ENCODE measurements at regions not wholly inside any gene's neighbourhood (a gene's known extent, or its start where the extent isn't known, plus 50 kb on each side); places are given as distances from the start of the nearest gene placed in this dataset.

DNA sequence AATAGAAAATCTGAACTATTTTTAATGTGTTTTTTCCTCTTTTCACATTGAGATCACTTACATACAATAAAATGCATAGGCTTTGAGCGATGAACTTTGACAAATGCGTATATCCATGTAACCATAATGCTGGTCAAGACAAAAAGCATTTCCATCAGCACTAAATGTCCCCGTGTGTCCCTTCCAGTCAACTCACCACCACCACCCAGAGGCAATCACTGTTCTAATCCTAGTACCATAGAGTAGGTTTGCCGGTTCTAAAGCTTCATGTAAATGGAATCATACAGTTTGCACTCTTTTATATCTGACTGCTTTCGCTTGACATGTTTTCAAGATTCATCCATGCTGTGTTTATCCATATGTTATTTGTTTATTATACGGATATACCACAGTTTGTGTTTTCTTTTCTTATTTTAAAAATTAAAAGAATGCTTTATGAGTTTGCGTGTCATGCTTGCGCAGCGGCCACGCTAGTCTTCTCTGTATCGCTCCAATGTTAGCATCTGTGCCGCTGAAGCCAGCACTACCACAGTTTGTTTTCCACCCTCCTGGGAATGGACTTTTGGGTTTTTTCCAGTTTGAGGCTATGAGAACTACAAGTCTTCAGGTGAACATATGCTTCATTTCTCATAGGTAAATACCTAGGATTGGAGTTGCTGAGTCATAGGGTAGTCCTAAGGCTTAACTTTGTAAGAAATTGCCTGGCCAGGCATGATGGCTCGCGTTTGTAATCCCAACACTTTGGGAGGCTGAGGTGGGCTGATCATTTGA is 197.5 kb upstream of the CHAC2 start:
- Histone ChIP-seq H3K9me3 (no peaks in the 10 kb centered on the region), H3K36me3 (no peaks in the 10 kb centered on the region), H3K27me3 (ENCODE audit: low read depth) (no peaks in the 10 kb centered on the region), H3K4me1 (no peaks in the 10 kb centered on the region), H3K27ac (no peak overlapping the region), H3K4me3 (no peak overlapping the region)
- ATAC-seq (no peak), DNase-seq (no peak)
- TF ChIP-seq, protein P1, sequence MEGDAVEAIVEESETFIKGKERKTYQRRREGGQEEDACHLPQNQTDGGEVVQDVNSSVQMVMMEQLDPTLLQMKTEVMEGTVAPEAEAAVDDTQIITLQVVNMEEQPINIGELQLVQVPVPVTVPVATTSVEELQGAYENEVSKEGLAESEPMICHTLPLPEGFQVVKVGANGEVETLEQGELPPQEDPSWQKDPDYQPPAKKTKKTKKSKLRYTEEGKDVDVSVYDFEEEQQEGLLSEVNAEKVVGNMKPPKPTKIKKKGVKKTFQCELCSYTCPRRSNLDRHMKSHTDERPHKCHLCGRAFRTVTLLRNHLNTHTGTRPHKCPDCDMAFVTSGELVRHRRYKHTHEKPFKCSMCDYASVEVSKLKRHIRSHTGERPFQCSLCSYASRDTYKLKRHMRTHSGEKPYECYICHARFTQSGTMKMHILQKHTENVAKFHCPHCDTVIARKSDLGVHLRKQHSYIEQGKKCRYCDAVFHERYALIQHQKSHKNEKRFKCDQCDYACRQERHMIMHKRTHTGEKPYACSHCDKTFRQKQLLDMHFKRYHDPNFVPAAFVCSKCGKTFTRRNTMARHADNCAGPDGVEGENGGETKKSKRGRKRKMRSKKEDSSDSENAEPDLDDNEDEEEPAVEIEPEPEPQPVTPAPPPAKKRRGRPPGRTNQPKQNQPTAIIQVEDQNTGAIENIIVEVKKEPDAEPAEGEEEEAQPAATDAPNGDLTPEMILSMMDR (IDR thresholded peaks at IDR 0.05) = no peak
- intact Hi-C loops (cut with DNase I) = no loop called here

DNA sequence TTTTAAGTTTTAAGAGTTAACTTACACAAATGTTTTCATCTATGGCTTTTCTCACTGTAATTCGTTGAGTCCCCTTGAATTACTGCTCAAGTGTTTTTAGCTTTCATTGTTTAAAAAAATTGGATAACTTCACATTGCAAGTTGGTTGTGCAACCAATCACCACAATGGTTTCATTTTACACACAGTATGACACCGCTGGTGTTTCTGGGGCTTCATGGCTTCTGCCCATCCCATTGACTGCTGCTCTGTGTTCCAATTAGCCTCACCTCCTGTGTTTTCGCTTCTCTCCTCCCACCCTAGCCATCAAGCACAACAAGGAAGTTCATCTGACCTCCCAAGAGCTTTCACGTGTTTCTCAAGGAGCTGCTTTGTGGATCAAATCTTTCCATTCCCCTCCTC is 199.1 kb upstream of the CHAC2 start:
- TF ChIP-seq, protein P1 (IDR thresholded peaks at IDR 0.05) = no peak
- Histone ChIP-seq H3K9me3 (no peaks in the 10 kb centered on the region), H3K27me3 (ENCODE audit: low read depth) (no peaks in the 10 kb centered on the region), H3K27ac (no peak overlapping the region), H3K36me3 (no peaks in the 10 kb centered on the region), H3K4me3 (no peak overlapping the region), H3K4me1 (no peaks in the 10 kb centered on the region)
- intact Hi-C loops (cut with DNase I) = no loop called here
- ATAC-seq = peak; percentile 37 to 59
- DNase-seq = no peak

DNA sequence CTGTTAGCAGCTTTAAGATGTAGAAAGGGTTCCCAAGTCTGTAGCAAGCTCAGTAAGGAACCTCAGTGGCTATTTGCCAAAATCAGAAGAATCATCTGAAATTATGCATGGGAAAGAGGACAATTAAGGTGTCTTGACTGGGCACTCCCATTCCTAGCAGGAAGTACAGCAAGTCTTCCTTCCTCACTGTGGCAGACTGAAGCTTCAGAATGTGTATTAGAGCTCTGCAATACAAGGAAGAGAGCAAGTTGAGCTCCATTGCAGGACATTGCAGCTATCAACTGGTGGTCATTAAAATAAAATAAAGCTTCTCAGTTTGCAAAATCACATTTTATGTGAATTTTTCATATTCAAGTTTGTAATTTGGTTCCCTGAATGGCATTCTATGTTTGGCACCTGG is 200.5 kb upstream of the CHAC2 start:
- TF ChIP-seq, protein P1 (IDR thresholded peaks at IDR 0.05) = no peak
- DNase-seq (no peak), ATAC-seq (no peak)
- Histone ChIP-seq H3K27me3 (ENCODE audit: low read depth) (no peaks in the 10 kb centered on the region), H3K4me3 (no peak overlapping the region), H3K36me3 (no peaks in the 10 kb centered on the region), H3K9me3 (no peaks in the 10 kb centered on the region), H3K27ac (no peak overlapping the region), H3K4me1 (no peaks in the 10 kb centered on the region)
- intact Hi-C loops (cut with DNase I) = no loop called here

DNA sequence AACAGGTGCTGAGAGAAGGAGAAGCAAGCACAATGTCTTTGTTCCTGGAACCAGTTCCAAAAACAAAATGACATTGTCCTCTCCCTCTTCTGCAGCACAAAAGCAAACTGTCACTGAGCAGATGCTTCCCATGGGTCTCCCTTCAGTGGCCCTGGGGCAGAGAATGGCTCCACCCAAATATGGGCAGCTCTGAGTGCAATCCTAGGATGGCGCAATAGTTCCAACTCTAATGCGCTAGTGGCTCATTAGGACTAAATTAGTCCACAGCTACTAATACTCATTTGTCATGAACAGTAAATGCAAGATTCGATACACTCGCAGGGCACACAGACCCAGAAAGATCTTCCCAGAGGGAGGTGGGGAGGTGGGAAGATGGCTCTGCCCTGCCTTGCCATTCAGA is 205.2 kb upstream of the CHAC2 start:
- Histone ChIP-seq H3K36me3 (no peaks in the 10 kb centered on the region), H3K4me1 (no peaks in the 10 kb centered on the region), H3K27me3 (ENCODE audit: low read depth) (no peaks in the 10 kb centered on the region), H3K27ac (no peak overlapping the region), H3K4me3 (no peak overlapping the region), H3K9me3 (no peaks in the 10 kb centered on the region)
- intact Hi-C loops (cut with DNase I) = no loop called here
- TF ChIP-seq, protein P1 (IDR thresholded peaks at IDR 0.05) = no peak
- ATAC-seq (no peak), DNase-seq (no peak)

DNA sequence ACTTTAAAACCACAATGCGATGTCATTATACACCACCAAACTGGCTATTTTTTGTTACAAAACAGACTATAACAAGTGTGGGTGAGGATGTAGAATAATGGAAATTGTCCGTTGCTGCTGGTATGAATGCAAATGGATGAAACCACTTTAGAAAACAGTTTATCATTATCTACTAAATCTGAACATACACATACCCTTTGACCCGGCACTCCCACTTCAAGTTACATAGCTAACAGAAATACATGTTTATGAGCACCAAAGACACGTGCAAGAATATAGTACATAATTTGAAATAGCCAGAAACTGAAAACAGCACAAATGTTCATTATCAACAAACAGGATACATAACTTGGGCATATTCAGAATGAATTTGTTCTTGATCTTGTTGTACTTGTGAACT is 206.4 kb upstream of the CHAC2 start:
- no peaks in the 10 kb centered on the region for H3K9me3 ChIP-seq
- intact Hi-C loops (cut with DNase I) = no loop called here
- TF ChIP-seq, protein P1 (IDR thresholded peaks at IDR 0.05) = no peak
- H3K4me1 ChIP-seq = no peaks in the 10 kb centered on the region
- no peak overlapping the region for H3K27ac ChIP-seq
- H3K4me3 ChIP-seq = no peak overlapping the region
- DNase-seq = no peak
- ATAC-seq = no peak
- H3K36me3 ChIP-seq = no peaks in the 10 kb centered on the region
- H3K27me3 ChIP-seq (ENCODE audit: low read depth) = no peaks in the 10 kb centered on the region
